Activated naive CD8-positive, alpha-beta T cell treated with anti-CD3 and anti-CD28 coated beads, Interleukin-2, amount 50 U/mL, for 16 hours (primary cell): ENCODE measurements at regions not wholly inside any gene's neighbourhood (a gene's known extent, or its start where the extent isn't known, plus 50 kb on each side); places are given as distances from the start of the nearest gene placed in this dataset.

Experiments used
- DNase-seq: peaks from one replicate; pipeline ENCODE4 v3.0.0-alpha.2; 2020; ENCODE audit warnings: low read depth, low spot score

DNA sequence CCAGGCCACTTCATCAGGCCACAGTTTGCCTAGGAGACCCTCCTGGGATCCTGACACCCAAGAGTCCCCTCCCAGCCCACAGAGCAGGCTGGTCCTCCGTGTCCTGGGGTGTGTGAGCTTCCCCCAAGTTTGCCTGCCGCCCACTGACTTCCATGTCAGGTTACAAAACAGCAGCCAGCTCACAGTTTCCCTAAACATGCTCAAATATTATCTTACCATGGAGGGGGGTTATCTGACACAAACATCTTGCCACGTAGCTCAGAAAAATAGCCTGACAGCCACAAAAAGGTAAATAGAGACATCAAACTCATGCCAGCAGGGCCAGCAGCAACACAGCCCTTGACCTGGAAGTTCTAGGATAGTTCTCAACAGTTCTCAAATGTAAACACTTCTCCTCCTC lies 346.5 kb downstream of the TNS1 start:
- no peak for DNase-seq

DNA sequence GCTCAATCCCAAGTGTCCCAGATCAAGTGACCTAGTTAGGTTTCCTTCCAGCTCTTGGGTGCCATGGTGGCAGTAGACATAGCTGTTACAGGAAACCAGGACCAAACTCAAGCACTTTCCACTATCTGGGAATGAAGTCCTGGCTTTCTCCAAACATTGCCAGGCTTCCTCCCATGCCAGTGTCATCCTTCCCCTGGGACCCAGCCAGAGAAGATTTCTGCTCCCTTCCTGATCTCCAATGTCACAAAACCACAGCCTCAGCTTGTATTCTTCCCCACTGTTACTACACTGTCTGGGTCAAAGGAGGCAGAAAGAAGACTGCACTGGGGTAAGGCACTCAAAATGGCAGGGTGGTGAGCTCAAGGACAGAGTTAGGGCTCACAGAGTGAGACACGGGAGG lies 347.1 kb downstream of the TNS1 start:
- DNase-seq: no peak

DNA sequence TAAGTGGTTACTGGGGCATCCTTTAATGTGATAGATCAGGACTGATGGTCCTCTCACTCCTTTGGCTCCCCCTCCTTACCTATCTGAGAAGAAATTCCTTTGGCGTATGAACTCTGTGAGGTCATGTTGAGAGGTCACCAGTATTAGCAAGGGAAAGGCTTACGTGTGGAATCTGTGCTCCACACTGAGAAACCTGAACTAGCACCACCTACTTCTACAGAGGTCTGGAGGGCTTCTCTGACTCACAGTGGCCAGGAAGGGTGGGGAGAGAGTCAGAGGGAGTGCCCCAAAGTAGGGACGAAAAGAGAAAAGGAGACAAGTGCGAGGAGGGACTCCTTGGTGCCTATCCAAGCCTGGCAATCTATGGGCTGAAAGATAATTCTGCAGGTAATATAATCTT lies 348.6 kb downstream of the TNS1 start:
- DNase-seq: no peak

DNA sequence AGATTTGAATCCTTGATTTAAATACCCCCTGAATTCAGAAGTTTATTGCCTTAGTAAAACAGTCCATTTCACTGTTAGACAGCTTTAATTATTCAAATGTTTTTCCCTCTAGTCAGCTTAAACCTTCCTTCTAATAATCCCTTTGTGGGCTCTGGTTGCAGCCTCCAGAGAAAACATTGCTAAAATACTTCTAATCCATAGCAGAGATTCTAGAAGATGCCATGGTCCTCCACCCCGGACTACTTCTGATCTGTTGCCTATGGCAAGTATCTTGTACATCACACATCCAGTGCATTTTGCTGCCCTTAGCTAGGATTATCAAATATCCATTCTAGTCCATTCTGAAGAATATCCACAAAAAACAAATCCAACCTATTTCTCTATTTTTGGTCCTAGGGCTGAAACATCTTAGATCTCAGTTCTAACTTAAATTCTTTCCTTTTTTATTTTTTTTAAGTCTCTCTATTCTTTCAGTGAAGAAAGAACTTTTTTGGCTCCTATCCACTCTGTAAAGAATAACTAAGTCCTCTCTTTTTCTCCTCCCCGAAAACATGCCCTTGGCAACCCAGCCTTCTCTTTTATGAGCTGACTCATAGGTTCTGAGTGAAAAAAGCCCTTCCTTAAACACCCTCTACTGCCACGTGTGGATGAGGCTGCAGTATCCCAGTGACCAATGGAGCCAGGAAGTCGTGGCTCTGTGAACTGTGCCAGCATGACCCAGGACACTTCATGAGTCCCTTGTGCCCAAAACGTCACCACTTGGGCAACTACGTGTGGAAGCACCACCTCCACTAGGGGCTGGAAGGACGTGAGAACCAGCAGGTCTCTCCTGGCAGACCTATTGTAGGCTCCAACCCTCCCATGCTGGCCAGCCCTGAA lies 349.8 kb downstream of the TNS1 start:
- no peak for DNase-seq

DNA sequence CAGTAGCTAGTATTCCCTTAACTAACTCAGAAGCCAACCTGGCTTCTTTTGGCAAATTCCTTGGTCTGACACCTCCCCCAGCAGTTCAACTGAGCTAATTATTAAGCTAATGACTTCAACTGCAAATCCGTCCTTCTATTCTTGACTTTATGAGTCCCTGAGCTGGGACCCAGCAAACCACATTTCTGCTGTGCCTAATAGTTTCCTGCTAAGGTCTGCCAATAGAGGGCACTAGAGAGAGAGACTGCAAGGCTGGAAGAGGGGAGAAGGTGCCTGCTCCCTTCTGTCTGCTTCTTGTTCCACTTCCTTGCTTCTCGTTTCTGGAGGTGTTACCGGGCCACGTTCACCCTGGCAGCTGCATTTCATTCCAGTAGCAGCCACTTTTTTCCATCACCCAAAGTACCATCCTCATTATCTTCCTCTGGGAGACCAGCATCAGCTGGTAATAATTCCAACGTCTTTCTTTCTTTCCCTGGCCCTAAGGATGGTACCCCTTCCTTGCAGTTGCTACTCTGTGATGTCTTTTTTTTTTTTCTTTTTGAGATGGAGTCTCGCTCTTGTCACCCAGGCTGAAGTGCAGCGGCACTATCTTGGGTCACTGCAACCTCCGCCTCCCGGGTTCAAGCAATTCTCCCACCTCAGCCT lies 352.0 kb downstream of the TNS1 start:
- no peak for DNase-seq

DNA sequence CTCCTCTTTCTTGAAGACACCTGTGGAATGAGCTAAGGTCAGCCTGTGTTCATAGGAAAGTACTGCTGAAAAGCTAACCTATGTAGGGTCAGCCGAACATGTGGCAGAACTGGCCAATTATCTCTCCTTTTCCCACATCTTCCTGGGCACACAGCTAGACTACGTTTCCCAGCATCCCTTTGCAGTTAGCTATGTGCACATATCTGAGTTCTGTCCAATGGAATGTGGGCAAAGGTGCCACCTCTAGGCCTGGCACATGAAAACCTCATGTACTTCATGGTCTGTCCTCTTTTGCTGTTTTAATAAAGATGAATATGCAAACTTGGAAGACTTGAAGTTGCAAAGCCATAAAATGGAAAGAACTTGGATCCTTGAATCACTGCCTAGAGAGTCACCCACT lies 352.6 kb downstream of the TNS1 start:
- no peak for DNase-seq

DNA sequence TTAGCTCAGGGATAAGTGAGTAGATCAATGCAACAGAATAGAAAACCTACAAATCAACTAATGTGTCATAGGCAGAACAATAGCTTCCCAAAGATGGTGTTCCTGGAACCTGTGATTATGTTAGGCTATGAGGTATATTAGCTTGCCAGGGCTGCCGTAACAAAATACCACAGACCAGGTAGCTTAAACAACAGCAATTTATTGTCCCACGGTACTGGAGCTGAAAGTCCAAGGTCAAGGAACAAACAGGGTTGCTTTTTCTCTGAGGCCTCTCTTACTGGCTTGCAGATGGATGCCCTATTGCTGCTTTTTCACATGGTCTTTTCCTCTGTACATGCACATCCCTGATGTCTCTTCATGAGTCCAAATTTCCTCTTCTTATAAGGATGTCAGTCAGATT lies 354.9 kb downstream of the TNS1 start:
- DNase-seq: no peak

DNA sequence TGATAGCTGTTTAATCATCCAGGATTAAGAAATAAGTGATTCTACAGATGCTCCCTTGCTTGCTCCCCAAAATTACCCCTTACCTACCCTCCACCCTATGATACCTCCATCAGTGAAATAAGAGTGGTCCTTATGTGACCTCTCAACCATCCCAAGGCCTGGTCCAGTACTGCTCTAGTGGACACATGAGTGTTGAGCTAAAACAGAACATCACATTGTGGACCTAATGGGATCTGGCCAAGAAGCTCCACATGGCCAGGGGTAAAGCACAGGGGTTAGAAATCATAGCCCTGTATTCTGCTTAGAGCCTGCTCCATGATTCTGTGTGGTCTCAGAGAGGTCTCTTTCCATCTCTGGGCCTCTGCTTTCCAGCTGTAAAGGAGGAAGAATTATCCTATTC lies 355.6 kb downstream of the TNS1 start:
- no peak for DNase-seq

DNA sequence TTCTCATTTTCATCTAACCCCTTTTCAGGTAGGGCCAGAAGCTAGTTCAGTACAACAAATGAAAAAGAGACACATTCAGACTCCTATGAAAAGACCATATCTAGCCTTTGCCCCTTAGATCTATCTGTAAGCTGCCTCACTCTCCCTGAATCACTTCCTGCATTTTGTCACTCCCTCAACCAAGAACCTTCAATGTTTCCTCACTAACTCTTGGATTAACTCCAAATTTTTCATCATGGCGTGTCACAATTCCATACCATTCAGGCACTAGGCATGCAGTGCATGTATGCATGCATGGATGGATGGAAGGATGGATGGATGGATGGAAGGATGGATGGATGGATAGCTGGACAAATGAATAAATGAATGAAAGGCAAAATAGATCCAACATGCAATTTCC lies 356.9 kb downstream of the TNS1 start:
- DNase-seq: no peak

DNA sequence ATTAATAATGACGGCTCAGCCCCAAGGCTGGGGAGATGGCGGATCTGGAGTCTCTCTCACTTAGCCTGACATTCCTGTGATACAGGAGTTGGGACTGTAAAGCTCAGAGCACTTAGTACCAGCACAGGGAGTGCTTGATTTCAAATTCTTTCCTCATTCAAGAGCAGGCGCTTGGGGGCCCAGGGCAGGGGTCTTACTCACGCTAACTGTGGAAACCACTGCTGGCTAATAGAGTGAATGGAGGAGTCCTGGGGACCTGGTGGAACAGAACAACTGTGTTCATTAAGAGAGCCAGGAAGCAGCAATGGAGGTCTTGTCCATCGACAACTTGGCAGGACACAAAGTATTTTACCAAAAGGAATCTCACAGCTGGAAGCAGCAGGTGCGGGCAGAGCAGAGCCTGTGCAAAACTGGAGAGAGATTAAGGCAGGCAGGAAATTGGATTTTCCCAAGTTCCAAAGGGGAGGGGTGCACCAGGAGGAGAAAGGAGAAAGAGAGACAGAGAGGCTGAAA lies 358.9 kb downstream of the TNS1 start:
- DNase-seq: no peak

DNA sequence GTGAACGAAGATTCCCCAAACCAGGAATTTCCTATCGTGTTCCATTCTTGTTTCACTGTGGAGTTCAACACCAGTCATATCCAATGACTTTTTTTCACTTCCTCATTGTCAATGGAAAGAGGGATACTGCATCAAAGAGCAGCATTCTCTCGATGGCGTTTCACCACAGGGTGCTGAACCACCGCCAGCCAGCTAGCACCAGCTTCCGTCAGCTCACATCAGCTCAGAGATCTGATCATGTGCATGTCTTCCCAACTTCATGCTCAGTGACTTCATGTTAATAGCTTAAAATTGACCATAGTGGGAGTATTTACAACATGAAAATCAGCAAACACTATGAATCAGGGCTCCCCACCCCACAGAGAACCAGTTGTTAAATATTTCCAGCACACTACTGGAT lies 359.9 kb downstream of the TNS1 start:
- DNase-seq: no peak

DNA sequence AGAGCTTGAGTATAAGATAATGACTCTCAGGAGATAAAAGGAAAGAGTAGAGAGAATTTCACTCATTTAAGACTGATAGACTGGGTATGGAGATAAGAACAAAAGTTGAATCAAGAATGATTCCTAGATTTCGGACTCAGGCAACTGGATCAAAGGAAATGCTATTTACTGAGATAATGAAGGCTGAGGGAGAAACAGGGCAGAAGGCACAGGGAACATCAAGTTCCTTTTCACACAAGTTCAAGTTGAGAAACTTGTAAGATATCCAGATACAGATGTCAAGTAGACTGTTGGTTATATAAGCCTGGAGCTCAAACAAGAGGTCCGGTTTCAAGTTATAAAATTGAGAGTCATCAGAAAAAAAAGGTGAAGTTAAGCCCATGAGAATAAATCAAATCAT lies 360.8 kb downstream of the TNS1 start:
- DNase-seq: no peak

DNA sequence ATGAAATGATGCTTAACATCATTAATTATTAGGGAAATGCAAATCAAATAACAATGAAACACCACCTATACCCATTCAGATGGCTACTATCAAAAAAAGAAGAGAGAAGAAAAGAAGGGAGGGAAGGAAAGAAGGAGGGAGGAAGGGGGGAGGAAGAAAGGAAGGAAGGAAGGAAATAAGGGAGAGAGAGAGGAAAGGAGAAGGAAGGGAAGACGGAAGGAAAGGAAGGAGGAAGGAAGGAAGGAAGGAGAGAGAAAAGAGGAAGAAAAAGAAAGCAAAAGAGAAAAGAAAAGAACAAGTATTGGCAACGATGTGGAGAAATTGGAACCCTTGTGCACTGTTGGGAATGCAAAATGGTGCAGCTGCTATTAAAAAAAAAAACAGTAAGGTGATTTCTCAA lies 363.3 kb downstream of the TNS1 start:
- DNase-seq: no peak

DNA sequence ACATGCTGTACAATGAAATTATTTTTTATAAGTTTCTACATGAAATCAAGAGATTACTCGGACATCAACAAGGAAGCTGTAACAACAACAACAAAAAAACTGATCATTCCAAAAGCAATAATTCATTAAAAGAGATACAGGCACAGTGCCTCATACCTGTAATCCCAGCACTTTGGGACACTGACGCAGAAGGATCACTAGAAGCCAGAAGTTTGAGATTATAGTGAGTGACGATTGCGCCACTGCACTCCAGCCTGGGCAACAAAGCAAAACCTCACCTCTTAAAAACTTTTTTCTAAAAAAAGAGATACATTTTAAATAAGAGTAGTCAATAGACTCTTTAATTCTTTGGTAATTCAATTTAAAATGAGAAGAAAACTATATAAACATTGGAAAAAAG lies 364.3 kb downstream of the TNS1 start:
- no peak for DNase-seq

DNA sequence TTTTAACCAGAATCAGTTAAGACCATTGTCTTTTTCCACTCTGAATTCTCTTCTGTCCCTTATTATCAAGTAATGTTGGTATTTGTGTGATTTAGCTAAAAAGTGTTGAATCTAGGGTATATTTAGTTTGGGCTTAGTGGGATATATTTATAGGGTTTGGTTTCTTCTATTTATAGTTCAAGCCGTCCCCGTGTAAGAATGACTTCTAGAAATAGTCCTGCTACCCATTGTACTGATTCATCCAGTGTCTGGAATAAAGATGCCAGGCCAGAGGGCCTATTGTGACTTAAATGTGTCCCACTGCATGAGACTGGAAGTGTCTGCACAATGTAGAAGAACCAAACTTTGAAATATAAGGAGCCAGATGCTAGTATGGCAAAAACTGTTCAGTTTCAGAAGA lies 364.8 kb downstream of the TNS1 start:
- no peak for DNase-seq

DNA sequence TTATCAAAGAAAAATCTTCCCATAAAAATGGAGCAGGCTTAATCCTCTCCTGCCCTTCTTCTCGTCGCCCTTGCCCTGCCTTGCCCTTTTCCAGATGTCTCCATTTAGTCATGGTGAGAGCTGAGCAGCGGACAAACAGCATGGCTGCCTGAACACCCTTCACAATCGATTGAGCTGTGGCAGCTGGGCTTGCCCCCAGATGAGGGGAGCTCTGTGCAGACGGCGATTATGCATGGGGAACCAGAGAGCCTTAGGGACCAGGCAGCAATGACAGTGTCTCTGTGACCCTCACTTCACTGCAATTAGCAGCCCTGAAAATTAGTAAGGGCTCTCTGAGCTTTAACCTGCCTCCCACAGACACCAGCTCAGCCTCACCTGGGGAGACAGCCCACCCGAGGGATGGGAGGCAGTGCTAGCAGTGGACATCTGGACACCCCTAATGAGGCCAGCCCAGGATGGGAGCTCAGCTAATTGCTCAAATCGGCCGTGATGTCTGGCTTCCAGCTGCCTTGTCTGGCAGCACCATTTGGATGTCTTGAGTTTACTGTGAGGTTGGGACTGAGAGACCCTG lies 365.7 kb downstream of the TNS1 start:
- no peak for DNase-seq

DNA sequence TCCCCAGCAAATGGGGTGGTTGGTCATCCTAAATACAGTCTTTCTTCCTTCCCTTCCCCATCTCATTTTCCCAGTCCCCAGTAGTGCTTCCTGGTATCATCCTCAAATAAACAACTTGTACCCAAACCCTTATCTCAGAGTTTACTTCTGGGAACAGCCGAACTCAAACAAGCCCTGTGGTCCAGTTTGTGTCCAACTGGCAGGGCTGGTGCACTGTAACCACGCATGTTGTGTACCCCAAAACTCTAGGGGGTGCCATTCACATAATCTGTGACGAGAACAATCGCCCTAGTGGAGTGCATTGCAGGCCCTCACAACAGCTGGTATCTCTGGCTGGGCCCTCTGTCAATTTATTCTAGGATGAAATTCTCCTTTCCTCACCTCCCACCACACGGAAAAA lies 366.2 kb downstream of the TNS1 start:
- DNase-seq: no peak

DNA sequence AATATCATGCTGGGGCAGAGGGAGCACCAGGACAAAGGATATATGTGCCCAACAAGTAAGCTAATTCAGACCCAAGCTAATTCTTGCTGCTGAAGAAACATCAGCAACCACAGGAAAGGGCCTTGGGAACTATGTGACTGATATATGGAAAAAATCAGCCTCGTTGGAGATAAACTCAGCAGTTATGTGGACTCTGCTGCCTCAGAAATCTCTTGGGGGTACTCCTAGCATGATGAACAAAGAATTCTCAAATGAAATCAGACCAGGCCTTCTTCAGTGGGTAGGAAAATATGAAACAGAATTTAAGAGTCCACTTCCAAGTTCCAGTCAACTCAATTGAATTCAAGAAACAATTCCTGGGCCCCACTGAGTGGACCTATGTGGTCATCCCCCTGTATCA lies 367.9 kb downstream of the TNS1 start:
- DNase-seq: no peak

DNA sequence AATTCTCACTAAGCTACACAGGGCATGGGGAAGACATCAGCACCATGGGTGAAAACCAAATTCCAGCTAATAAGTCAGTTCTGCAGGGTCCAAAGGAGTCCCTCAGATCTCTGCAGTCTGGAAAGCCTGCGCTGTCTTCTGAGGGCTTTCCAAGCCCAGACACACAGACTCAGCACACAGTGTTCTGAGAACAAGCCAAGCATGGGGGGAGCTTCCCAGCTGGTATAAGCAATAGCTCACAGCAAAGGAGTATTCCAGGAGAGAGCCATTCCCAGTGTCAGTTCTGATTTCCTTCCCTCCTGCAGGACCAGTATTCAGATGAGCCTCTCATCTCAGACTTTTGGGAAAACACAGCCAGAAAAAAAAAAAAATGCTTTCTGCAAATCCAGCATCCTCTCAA lies 370.8 kb downstream of the TNS1 start:
- no peak for DNase-seq

DNA sequence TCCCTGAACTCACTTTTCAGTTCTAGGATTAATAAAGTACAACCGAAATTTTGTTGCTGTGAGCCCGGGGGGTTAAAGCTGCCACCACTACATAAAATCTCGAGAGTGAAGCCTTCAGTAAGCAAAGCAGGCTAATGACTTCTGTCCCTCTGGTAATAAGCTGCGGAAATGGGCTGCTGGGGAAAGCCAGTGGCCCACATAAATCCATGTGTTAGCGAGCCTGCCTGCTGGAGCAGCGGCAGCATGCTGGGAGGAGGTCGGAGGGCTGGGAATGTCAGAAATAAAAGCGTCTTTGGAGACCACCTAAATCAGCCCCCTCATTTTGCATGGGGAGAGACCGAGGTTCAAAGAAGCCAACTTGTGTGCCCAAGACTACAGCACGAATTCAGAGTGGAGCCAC lies 371.7 kb downstream of the TNS1 start:
- DNase-seq: no peak

DNA sequence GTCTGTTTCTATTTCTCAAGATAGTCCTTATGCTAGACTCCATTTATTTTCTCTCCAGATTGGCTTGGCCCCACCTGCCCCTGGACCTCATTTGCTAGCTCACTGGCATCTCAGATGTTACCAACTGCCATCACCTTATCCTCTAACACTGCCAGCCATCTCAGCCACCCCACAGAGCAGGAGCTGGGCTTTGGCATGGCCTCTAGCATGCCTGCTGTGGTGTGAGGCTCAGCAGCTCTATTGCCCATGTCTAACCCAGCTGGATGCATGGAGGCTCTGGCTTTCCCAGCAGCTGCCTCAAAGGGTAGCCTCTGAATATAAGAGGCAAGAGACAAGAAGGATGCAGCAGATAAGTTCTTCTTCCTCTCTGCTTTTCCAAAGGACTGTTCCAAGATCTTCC lies 373.4 kb downstream of the TNS1 start:
- no peak for DNase-seq

DNA sequence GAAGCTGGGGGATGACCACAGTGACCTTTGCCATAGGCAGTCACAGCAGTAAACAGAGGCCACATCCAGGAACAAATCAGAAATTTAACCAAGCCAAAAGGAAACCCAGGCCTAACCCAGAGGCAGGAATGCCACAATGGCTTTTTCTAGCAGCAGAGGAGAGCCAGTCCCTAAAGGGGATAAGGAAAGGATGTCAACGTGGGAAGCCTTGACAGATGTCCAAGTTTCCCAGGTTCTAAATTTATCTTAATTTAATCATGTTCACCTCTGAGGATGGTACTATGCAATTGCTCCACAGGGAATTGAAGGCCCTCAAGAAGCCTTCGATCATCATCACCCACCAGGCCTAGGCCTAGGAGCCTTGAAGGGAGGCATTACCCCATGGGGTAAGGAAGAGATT lies 374.7 kb downstream of the TNS1 start:
- DNase-seq: no peak

DNA sequence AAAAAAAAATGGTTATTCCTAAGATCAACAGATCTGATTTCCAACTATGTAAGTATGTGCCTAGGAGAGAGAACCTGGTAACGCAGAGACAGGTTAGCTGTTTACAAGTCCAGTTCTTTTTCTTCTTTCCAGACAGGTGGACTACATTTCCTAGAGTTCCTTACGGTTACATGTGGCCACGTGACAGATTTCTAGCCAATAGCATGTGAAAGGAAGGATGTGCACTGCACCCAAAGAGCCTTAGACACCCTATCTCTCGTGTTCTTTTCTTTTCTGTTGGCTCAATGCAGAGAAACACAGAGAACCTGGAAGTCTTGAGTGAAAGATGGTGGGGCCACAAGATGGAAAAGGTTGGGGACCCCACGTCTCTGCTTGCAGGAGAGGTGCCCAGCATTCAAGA lies 375.9 kb downstream of the TNS1 start:
- no peak for DNase-seq
